ENCODE measurements at regions not wholly inside any gene's neighbourhood (a gene's known extent, or its start where the extent isn't known, plus 50 kb on each side); places are given as distances from the start of the nearest gene placed in this dataset.

DNA sequence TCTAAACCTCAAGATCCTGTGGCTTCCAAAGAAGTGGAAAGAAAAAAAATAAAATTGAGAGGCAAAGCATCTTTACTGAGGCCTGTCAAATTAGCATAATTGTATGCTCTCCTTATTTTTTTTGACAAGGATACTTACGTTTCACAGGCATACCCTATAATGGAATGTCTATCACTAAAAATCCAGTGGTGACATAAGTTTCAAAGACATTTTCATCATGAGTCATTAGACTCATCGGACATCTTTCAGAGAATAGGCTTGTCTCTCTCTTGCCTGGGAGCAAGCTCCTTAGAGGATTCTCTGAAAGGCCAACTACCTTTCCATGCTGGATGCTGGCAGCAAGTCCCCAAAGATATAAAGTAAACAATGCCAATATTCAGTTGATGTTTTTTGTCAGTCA, 380.7 kb upstream of the STEAP1 start:
- Histone ChIP-seq H3K27ac (no peak overlapping the region), H3K27me3 (no peaks in the 10 kb centered on the region), H3K9me3 (replicated peaks in 1 of 3) (peaks cover 0 to 6% (median 0%) of the 10 kb centered on the region in 3 donors), H3K4me3 (no peak overlapping the region), H3K4me1 (replicated peaks in 1 of 2) (no peaks in the 10 kb centered on the region), H3K36me3 (replicated peaks in 1 of 2) (no peaks in the 10 kb centered on the region)
- no peak for DNase-seq
- intact Hi-C loops (cut with DNase I) = no loop called here
- TF ChIP-seq, protein P1, sequence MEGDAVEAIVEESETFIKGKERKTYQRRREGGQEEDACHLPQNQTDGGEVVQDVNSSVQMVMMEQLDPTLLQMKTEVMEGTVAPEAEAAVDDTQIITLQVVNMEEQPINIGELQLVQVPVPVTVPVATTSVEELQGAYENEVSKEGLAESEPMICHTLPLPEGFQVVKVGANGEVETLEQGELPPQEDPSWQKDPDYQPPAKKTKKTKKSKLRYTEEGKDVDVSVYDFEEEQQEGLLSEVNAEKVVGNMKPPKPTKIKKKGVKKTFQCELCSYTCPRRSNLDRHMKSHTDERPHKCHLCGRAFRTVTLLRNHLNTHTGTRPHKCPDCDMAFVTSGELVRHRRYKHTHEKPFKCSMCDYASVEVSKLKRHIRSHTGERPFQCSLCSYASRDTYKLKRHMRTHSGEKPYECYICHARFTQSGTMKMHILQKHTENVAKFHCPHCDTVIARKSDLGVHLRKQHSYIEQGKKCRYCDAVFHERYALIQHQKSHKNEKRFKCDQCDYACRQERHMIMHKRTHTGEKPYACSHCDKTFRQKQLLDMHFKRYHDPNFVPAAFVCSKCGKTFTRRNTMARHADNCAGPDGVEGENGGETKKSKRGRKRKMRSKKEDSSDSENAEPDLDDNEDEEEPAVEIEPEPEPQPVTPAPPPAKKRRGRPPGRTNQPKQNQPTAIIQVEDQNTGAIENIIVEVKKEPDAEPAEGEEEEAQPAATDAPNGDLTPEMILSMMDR (IDR thresholded peaks at IDR 0.05) = no peak
- TF ChIP-seq POLR2A (IDR thresholded peaks at IDR 0.05) = no peak
- WGBS, 4 donors = 73 to 89% (median 77%) methylated on average over 2 of the region's 2 CpGs

DNA sequence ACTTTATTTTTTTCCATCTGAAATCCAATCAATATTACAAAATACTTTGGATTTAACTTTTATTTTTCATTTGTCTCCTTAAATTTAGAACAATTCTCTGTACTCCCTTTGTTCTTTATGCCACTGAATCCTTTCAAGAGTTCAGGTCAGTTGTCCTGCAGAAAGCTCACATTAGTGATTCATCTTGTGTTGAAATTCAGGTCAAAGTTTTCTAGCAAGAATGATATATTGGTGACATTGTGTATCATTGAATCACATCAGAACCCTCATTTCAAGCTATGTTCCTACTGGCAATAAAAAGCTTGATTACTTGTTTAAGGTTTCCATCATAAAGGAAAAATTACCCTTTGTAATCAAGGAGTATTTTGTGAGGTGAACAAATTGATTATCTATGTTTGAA, 378.8 kb upstream of the STEAP1 start:
- H3K4me1 ChIP-seq (replicated peaks in 1 of 2) = no peaks in the 10 kb centered on the region
- no peak overlapping the region for H3K27ac ChIP-seq
- H3K27me3 ChIP-seq = no peaks in the 10 kb centered on the region
- peaks cover 0 to 6% (median 0%) of the 10 kb centered on the region in 3 donors for H3K9me3 ChIP-seq (replicated peaks in 1 of 3)
- DNase-seq = no peak
- no peak overlapping the region for H3K4me3 ChIP-seq
- intact Hi-C loops (cut with DNase I) = no loop called here
- TF ChIP-seq, protein P1 (IDR thresholded peaks at IDR 0.05) = no peak
- no peak for TF ChIP-seq POLR2A (IDR thresholded peaks at IDR 0.05)
- H3K36me3 ChIP-seq (replicated peaks in 1 of 2) = no peaks in the 10 kb centered on the region

GRCh38 chr7:89776980-89777379, 377.3 kb upstream of the STEAP1 start:
- no peak for DNase-seq
- WGBS, 4 donors = 89 to 97% (median 93%) methylated on average over 2 of the region's 2 CpGs
- Histone ChIP-seq H3K4me1 (replicated peaks in 1 of 2) (no peaks in the 10 kb centered on the region), H3K9me3 (replicated peaks in 1 of 3) (peaks cover 0 to 6% (median 0%) of the 10 kb centered on the region in 3 donors), H3K27me3 (no peaks in the 10 kb centered on the region), H3K27ac (no peak overlapping the region), H3K36me3 (replicated peaks in 1 of 2) (no peaks in the 10 kb centered on the region), H3K4me3 (no peak overlapping the region)
- intact Hi-C loops (cut with DNase I) = no loop called here
- TF ChIP-seq POLR2A (IDR thresholded peaks at IDR 0.05) = no peak
- TF ChIP-seq, protein P1 (IDR thresholded peaks at IDR 0.05) = no peak

- H3K27me3 ChIP-seq = no peaks in the 10 kb centered on the region
- intact Hi-C loops (cut with DNase I) = no loop called here
- no peaks in the 10 kb centered on the region for H3K36me3 ChIP-seq (replicated peaks in 1 of 2)
- no peak overlapping the region for H3K27ac ChIP-seq
- H3K4me1 ChIP-seq (replicated peaks in 1 of 2) = no peaks in the 10 kb centered on the region
- no peak for TF ChIP-seq POLR2A (IDR thresholded peaks at IDR 0.05)
- TF ChIP-seq, protein P1 (IDR thresholded peaks at IDR 0.05) = no peak
- peaks cover 0 to 6% (median 0%) of the 10 kb centered on the region in 3 donors for H3K9me3 ChIP-seq (replicated peaks in 1 of 3)
- H3K4me3 ChIP-seq = no peak overlapping the region
- no peak for DNase-seq
Measured at GRCh38 chr7:89777499-89777898, 376.8 kb upstream of the STEAP1 start.
